Ishikawa (cell line): ENCODE measurements at regions not wholly inside any gene's neighbourhood (a gene's known extent, or its start where the extent isn't known, plus 50 kb on each side); places are given as distances from the start of the nearest gene placed in this dataset.

ENCODE experiments used
- CREB1 ChIP-seq: IDR thresholded peaks from 2 replicates; pipeline ENCODE4 v1.6.1; 2012; ENCODE audit warnings: low read depth
- EGR1 ChIP-seq: IDR thresholded peaks from 2 replicates; pipeline ENCODE4 v1.6.1; 2012
- EP300 ChIP-seq: IDR thresholded peaks from 2 replicates; pipeline ENCODE4 v1.6.1; 2012; ENCODE audit warnings: borderline replicate concordance
- RAD21 ChIP-seq: IDR thresholded peaks from 2 replicates; pipeline ENCODE4 v1.6.1; 2012; ENCODE audit warnings: low read depth
- TEAD4 ChIP-seq: IDR thresholded peaks from 2 replicates; pipeline ENCODE4 v1.6.1; 2012
- TF ChIP-seq, protein P1 (sequence below): IDR thresholded peaks from 2 replicates; pipeline ENCODE4 v1.6.1; 2012; ENCODE audit warnings: low read depth, mild to moderate bottlenecking

DNA sequence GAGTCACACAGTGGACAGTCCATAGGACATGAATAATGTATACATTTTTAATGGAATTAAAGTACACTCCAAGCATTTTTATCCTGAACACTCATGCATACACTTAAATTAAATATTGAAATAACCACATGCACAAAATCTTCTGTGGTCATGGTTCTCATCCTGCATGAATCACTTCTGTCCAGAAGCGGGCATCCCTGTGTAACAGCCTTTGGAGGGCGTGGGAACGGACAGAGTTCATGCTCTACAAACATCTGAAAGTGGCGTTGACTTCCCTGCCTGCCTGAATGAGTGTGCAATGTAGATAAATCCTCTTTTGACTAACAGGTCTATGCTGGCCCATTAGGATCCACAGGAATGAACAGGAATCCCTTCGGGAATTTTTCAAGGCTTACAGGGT lies 780.2 kb downstream of the BRD1 start:
- no peak for TF ChIP-seq EP300
- TF ChIP-seq TEAD4, result no peak
- TF ChIP-seq RAD21, result no peak
- no peak for TF ChIP-seq CREB1
- no peak for TF ChIP-seq EGR1
- TF ChIP-seq, protein P1, sequence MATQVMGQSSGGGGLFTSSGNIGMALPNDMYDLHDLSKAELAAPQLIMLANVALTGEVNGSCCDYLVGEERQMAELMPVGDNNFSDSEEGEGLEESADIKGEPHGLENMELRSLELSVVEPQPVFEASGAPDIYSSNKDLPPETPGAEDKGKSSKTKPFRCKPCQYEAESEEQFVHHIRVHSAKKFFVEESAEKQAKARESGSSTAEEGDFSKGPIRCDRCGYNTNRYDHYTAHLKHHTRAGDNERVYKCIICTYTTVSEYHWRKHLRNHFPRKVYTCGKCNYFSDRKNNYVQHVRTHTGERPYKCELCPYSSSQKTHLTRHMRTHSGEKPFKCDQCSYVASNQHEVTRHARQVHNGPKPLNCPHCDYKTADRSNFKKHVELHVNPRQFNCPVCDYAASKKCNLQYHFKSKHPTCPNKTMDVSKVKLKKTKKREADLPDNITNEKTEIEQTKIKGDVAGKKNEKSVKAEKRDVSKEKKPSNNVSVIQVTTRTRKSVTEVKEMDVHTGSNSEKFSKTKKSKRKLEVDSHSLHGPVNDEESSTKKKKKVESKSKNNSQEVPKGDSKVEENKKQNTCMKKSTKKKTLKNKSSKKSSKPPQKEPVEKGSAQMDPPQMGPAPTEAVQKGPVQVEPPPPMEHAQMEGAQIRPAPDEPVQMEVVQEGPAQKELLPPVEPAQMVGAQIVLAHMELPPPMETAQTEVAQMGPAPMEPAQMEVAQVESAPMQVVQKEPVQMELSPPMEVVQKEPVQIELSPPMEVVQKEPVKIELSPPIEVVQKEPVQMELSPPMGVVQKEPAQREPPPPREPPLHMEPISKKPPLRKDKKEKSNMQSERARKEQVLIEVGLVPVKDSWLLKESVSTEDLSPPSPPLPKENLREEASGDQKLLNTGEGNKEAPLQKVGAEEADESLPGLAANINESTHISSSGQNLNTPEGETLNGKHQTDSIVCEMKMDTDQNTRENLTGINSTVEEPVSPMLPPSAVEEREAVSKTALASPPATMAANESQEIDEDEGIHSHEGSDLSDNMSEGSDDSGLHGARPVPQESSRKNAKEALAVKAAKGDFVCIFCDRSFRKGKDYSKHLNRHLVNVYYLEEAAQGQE, result no peak
